HG03558 (cell line): ENCODE measurements at regions not wholly inside any gene's neighbourhood (a gene's known extent, or its start where the extent isn't known, plus 50 kb on each side); places are given as distances from the start of the nearest gene placed in this dataset.
"Not testable (repeated sequence)": the region's sequence is repeated elsewhere in the genome, so short reads cannot be mapped to it uniquely, and the experiment has no call there.

Source experiments
- ATAC-seq: cut with Tn5 transposase; IDR thresholded peaks from one replicate; pipeline ENCODE4 v1.9.1; 2021; ENCODE audit warnings: moderate number of reproducible peaks; ENCODE audit not compliant: unreplicated experiment; ENCODE audit errors: extremely low read depth

DNA sequence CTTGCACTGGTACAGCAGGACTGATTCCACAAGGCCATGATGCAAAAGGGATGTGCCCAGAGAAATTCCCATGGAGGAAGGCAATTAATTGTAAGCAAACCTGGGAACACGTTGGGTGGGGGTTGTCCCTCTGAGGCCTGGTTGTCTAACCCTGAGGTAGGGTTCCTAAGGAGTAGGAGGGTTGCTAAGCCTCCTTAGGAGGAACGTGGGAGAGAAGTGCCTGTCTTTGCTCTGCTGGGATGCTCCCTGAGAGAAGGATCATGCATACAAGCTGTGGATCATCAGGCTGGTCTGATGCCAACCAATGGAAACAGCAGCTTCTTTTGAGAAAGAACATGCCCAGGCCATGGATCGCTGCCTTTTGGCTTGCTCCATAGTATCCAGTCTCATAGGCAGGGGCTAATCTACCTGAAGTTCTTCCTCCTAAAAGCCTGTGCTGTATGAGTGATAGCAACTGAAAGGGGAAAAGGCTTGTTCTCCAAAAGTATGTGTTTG is 203.7 kb upstream of the NPVF start:
- no peak for ATAC-seq

DNA sequence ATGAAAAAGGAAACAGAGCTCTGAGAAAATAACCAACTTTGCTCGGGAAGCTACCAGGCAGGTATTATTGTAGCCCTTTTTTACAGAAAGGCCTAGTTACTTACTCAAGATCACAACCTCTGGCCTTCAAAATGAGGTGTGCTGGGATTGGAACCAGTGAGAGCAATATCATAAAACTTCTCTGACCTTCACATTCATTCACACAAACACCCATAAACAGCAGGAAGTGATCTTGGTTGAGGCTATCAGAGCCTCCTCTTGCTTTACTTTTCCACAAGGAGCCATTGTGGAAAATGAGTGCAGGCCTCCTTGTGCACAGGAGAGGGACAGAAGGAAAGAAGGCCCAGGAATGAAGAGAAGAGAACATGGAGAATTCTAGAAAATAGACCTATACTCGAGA is 204.5 kb upstream of the NPVF start:
- ATAC-seq, result no peak

DNA sequence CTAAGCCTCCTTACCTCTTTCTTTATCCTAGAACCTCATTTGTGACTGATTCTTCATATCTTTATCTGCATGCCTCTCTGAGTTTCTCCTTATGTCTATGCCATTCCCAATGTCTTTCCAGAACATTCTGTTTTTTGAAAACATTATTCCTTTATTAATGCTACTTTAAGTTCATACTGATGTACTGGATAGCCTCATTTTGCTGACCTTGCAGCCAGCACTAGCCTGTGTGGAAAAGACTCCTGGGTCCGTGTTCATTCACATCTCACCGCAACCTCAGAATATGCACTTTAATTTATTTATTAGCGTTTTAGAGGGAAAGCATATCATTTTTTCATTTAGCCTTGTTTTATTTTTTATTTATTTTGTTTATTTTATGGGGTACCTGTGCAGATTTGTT is 208.1 kb upstream of the NPVF start:
- ATAC-seq, result no peak

DNA sequence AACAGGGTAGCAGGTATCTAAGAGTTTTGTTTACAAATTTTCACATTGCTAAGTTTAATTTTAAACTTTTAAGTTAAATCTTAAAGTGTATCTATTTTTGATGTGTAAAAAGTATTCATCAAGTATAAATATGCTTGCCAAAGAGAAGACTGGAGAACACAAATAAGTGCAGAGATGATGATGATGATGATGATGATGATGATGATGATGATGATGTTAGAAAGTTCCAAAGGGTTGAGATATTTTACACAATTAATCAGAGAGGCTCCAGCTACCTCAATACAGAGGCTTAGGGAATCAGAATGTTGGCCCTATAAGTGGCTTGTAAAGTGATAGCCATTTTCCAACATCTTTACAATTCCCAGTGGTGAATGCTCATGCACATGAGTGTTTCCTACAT is 209.0 kb upstream of the NPVF start:
- ATAC-seq, result no peak

DNA sequence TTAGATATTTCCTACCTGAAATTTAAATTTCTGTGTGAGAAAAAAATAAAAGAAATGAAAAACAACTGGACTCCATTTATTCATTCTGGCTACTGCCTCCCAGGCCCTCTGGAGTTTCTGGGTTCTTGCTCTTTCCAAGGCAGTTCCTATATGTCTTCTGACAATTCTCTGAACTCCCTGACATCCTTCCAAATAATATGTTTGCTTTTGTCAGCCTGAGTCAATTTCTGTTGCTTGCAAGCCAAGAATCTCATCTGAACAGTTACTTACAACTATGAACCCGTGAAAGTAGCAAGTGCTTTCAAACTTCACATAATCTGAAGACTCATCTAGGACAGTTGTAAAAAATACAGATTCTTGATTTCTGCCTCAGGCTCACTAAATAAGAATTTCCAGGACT is 216.7 kb upstream of the NPVF start:
- no peak for ATAC-seq

DNA sequence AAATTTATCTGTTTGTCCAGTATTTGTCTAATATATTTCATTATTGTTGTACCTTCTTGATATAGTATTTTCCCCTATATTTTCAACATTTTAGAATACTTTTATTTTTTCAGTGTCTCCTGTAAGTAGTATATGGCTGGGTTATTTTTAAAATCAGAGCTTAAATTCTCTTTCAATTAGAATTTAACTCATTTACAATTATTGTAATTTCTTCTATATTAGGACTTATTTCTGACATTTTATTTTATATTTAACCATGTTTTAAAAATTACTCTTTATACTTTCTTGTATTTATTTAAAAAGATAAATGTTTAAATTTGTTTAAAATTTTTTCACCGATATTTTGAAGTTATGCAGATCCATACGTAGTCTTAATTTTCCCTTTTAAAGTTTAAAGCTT is 220.0 kb upstream of the NPVF start:
- no peak for ATAC-seq

DNA sequence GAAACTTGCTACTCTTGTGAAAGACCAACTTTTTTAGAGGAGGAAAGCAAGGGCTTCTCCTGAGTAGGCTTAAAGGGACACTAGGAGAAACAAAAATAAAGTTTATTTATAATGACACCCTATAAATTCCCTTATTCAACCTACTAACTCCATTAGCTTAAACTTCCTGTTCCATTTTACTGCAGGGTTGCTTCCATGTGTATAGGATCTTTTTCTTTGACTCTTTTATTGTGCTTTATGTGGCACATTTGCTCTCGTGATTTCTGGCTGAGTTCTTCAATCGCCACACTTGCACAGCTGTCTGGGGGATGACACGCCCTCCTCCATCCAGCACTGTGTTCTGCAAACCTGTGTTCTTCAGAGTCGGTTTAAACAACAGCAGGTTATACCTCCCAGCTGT is 225.7 kb upstream of the NPVF start:
- ATAC-seq, result no peak

DNA sequence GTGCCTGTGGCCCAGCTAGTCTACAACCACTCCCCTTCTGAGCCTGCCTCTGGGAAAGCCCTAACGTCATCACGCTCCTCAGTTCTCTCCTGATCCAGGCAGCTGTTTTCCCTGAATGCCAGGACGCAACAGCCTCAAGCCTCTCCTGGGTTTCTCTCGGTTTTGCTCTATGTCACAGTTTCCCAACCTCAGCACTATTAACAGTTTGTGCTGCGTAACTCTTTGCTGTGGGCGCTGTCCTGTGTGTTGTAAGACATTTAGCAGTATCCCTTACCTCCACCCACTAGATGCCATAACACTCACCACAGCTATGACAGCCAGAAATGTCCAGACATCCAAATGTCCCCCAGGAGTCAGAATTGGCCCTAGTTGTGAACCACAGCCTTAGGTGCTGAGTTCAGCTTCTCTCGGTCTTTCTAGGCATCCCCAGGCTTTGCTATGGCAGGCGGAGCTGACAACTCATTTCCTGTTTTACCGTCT is 226.3 kb upstream of the NPVF start:
- ATAC-seq, result no peak

DNA sequence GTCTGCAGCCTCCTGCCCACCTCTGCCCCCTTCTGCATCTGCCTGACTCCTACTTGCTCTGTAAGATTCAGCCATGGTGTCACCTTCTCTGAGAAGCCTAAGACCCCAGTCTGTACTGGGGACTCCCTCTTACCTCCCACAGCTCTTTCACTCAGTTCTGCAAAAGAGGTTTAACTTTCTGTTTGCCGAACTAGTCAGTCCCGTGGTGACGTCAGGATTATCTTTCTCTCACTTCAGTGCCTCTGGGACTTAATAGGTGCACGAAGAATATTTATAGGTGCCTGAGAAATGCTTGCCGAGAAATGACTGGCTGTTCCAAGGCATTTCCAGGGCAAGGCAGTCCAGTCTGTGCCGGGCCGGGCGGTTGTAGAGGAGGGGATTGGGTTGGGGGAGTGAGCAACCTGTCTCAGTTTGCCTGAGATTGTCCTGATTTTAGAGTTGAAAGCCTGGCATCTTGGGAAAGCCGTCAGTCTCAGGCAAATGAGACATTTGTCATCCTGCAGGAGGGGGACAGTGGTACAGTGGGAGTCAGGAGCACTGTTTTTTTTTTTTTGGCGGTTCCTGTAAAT is 227.5 kb upstream of the NPVF start:
- ATAC-seq, result no peak

DNA sequence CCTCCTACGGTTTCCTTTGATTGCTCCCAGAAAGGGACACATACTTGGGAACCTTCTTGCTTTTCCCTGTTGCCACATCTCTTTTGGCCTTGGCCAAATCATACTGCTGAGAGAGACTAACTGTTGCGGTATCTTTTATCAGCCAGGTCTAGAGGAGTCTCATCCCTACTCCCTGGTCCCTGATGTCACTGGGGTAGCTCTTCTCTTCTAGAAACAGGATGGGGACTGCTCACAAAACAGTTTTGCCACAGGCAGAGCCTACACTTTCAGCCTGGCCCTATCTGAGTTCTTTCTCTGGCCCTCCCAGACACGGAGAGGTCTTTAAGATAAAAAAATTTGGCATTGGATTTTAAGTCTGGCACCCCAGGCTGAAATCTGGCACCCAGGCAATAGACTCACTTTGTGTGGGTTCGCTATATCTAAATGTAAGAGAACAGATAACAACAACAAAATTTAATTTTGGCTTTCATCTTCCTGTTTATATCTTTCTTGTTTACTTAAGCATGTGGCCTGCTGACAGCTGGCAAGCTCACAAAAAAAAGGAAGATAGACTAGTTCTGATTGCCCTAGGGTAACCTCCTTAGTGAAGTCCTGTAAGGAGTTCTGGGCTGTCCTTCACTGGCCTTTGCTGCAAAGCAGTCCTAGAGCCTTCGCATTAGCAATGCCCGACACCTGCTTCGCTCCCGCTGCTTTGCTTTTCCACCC is 228.3 kb upstream of the NPVF start:
- no peak for ATAC-seq

DNA sequence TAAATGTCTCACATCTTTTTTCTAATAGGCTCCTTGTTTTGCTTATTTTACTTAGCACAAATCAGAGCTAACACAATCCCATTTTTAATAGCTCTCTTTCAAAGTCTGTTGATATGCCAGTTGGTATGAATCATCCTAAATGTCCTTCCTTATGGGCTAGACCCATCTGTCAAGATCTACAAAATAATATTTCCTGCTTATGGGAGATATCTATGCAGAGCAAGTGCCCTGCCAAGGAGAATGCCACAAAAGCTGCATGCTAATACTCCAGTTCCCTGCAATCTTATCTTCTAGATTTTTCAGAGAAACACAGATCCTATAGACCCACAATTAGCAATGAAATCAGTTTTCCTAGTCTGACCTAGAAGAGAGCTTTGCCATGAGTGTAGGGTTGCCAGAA is 230.8 kb upstream of the NPVF start:
- ATAC-seq, result no peak

DNA sequence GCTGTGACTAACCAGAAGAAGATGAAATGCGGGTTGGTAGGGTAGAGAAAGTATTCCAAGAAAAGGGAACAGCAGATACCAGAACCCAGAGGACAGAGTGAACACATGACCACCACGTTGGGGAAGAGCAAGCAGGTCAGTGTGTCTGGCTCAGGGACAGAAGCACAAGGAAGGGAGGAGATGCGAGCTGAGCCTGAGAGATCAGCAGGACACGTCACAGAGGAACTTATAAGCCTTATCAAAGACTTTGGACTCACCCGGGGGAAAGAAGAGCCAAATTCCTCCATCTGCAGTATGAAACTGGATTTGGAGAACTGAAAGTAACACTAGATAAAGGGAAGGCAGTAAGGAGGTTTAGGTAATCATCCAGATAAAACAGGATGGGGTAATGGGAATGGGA is 232.1 kb upstream of the NPVF start:
- no peak for ATAC-seq

DNA sequence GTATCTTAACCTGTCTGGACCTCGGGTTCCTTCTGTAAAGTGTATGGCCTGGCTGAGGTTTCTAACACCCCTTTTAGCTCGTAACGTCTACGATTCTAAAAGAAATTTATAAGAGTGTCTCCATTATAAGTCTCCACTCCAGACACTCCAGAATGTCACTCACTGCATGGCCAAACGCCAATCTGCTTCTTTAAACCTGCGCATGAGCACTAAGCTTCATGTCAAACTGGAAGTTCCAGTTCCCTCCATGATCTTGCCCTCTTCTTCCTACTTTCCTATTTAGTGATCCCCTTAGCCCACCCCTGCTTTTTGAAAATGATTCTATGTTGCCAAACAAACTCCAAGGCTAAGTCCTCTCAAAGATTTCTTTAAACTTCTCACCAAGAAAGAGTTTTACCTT is 241.4 kb upstream of the NPVF start:
- ATAC-seq, result no peak

DNA sequence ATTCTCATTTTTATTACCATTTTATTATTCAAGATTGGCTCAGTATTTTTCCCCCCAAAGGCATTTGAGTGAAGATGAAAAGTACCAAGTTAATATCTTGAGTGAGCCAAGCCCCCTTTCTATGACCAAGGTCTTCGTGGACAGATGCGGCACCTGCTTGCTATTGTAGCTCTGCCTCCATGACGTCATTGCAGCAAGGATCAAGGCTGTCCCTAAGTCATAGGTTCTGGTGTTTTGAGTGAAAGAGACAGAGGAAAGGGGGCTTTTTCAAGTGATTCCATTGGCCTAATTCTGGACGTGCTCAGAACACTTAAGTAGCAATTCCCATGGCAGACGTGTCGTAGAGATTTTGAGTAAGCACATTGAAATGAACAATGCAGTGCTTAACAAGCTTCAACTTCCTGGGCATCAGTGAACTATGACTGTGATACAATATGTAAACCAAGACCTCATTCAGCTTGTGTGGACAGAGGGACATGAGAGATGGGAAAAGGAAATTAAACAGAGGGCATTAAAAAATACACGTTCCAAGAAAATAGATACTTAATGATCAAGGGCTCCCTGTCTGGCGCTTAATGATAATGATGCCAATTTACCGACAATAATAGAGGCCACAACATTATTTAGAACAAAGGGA is 248.7 kb upstream of the NPVF start:
- ATAC-seq, result no peak

DNA sequence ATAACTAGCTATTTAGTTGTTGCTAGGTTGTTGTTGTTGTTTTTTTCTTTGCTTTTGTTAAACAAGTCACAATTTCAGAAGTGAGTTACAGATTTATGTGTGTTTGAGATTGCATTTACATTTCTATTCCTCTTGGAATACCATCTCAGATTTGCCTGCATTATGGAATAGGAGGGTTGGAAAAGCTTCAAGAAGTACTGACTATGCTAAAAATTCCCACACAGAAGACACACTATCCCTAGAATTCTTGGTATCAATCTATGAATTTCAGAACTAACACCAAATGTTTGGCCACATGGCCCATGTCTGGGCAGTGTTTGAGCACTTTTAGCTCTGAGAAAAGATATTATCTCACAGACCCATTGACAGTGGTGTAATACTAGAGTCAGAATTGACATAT is 249.9 kb upstream of the NPVF start:
- ATAC-seq, result not testable (repeated sequence)

DNA sequence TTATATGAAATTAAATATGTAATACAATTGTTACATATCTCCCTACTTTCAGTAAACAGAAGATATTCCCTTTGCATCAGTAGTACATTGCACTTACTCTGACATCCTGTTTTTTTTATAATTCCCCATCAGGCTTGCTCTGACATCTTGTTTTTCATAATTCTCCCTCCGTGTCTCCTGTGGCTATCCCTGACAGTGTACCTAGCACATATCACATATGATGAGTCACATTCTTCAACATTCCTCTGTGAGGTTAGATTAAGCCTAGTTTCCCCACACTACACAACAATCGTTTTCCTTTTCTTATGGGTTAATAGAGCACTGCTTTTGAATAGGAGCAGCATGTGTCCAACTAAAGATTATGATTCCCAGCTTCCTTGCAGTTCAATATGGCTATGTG is 250.6 kb upstream of the NPVF start:
- ATAC-seq, result no peak

DNA sequence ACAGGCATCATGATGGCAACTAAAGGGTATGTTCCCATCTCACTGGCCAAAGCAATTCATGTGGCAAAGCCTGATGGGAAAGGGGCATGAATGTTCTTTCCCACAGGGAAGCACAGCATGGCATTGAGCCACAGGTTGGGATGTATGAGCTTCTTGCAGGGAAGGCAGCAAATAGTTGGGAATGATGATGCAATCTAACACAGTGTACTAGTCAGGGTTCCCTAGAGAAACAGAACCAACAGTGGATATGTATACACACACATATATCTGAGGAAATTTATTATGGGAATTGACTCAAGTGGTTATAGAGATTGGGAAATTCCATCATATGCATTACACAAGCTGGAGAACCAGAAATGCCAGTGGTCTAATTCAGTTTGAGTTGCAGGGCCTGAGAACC is 253.6 kb upstream of the NPVF start:
- no peak for ATAC-seq

DNA sequence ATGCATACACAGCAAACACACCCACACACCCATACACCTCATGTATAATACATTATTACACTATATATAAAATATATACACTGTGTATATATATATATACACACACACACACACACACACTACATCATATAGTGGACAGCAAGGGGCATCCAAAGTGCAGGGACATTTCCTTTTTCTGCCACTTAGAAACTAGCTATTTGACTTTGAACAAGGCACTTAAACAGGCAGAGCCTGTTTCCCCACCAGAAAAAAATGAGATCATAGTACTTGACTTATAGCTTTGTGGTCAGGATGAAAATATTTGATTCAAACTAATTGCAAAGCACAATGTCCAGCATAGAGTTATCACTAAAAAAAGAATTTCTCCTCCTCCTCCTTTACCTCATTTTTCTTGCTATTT is 254.3 kb upstream of the NPVF start:
- no peak for ATAC-seq

DNA sequence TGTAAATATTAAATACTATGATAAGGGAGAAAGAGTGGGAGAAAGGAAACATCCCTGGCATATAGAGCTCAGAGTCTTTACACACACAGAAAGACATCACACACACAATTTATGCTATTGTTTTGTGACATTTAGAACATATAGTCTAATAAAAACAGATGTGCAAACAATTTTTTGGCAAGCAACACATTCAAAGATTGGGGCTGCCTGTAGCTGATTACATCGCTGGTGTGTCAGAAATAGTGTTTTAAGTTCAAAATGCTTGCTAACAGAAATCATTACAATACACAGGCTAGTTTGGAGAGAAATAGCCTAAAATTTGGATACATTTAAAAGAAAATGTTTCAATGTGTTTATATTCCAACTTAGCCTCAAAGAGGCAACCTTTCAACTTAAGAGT is 256.7 kb upstream of the NPVF start:
- no peak for ATAC-seq

DNA sequence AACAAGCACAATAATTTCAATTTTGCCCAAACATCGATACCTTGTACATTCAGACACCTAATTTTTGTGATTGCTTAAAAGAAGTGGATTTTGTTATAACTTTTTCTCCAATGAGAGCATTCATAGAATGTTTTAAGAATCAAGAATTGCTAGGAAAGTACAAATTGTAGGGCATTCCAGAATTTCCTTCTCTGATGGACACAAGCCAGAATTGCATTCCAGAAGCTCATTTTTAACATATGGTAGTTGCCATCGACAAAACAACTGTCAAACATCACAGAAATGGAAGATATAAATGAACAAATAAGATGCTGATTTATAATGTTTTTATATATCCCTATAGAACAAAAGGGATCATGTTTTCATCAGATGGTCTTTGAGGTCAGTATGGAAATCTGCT is 258.4 kb upstream of the NPVF start:
- no peak for ATAC-seq

DNA sequence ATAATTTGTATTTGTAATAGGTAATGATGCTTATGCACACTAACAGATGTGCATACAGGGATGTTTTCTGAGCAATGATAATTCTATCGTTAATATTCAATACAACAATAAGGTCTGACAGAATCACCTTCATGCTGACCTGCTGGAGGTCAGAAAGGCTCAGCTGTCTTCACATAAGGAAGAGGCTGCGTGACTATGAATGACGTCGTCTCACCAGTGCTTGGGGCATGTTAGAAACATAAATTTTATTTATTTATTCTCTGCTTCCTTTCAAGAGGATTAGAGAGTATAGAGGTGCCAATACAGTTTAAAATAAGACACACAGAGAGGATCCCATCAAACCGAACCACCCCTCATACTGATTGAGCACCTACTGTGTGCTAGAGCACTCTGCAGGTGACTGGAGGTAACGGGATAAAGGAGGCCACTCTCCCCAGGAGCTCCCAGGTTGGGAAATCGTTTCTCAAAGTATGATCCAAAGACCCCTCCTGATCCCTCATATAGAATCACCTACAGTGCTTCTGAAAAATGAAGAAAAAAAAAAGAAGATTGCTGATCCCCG is 265.6 kb upstream of the NPVF start:
- ATAC-seq, result no peak
